ENCODE measurements at regions not wholly inside any gene's neighbourhood (a gene's known extent, or its start where the extent isn't known, plus 50 kb on each side); places are given as distances from the start of the nearest gene placed in this dataset.

DNA sequence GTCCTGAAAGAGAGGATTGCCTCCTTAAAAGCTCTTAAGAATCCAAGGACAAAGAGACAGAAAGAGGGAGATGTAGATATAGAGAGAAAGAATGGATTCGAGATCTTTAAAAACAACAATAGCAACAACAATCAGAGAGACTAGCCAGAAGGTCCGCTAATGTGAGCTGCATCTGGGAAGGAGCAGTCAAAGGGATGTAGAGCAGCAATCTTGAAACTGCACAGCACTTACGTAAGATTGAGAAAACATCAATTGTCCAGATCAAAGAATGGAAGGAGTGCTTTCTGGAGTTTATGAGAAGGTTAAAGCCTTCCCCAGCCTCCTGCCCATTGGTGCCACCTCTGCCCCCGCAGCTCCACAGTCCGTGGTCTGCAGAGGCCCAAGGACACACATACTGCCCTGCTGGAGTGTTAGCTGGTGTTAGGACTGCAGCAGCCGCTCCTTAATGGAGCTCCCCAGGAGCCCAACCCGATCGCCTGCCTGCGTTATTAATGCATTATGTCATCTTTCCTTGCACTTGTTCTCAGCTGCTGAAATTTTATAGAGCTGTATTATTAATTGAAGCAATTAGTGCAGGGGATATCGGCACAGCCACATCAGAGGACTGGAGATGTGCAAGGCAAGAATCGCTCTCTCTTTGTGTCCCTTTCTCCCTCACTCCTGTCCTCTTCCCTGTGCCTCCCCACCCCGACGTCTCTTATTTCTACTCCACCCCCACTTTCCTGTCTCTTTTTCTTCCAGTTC lies 73.0 kb upstream of the CALM2 start:
- TF ChIP-seq TEAD4 (IDR thresholded peaks at IDR 0.05) (peak; percentile 49), TAF1 (IDR thresholded peaks at IDR 0.05; ENCODE audit: low read depth) (no peak), TCF12 (IDR thresholded peaks at IDR 0.05; ENCODE audit: low read depth) (0 out of 2 replicates have a peak, but pooled peaks have one; percentile 49)

DNA sequence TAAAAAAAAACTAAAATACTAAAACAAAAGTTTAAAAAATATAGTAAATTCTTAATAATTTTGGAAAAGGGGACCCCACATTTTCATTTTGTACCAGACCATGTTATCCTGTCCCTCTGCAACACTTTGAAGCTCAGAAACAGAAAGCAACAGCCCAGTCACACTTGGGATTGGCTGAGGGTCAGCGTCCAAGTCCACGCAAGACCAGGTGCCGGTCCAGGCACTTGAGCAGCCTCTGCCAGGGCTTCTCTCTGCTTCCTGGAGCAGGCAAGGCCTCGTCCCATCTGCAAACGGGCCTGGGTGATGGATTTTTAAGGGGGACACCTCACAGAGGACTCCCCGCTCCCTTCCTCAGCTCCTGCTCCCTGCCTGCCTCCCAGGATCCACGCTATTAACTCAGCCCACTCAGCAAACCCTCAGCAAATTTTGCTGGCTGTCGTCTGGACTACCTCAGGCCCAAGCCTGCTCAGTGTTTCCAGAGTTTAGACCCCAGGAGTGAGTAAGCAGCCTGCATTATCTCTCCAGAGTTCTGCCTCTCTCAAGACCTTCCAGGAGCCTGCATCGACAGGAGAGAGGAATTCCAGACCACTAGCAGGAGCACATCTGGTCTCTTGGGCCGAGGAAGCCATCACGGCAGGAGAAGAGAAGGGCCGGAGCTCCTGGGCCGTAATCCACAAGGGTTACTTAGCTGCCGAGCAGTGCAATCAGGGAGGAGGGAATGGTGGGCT lies 67.4 kb upstream of the CALM2 start:
- TF ChIP-seq EP300 (IDR thresholded peaks at IDR 0.05; ENCODE audit: borderline replicate concordance) (no peak), TEAD4 (IDR thresholded peaks at IDR 0.05) (no peak)
- TF ChIP-seq, protein P1, sequence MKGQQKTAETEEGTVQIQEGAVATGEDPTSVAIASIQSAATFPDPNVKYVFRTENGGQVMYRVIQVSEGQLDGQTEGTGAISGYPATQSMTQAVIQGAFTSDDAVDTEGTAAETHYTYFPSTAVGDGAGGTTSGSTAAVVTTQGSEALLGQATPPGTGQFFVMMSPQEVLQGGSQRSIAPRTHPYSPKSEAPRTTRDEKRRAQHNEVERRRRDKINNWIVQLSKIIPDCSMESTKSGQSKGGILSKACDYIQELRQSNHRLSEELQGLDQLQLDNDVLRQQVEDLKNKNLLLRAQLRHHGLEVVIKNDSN (IDR thresholded peaks at IDR 0.05), result no peak

DNA sequence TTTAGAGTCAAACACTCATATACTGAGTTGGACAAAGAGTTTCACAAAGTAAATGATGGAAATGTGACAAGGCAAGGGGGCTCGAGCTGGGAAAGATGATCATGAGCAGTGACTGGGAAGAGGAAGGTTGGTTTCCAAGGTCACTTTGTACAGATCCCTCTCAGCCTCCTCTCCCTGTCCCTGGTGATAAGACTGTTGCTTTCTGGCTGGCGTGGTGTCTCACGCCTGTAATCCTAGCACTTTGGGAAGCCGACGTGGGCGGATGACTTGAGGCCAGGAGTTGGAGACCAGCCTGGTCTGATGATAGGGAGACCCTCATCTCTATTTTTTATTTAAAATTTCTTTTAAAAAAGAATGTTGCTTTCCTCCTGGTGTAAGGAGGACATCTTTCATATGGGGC lies 65.4 kb upstream of the CALM2 start:
- TF ChIP-seq FOXM1 (IDR thresholded peaks at IDR 0.05; ENCODE audit: borderline replicate concordance, low read depth), result no peak
- TF ChIP-seq, protein P2, sequence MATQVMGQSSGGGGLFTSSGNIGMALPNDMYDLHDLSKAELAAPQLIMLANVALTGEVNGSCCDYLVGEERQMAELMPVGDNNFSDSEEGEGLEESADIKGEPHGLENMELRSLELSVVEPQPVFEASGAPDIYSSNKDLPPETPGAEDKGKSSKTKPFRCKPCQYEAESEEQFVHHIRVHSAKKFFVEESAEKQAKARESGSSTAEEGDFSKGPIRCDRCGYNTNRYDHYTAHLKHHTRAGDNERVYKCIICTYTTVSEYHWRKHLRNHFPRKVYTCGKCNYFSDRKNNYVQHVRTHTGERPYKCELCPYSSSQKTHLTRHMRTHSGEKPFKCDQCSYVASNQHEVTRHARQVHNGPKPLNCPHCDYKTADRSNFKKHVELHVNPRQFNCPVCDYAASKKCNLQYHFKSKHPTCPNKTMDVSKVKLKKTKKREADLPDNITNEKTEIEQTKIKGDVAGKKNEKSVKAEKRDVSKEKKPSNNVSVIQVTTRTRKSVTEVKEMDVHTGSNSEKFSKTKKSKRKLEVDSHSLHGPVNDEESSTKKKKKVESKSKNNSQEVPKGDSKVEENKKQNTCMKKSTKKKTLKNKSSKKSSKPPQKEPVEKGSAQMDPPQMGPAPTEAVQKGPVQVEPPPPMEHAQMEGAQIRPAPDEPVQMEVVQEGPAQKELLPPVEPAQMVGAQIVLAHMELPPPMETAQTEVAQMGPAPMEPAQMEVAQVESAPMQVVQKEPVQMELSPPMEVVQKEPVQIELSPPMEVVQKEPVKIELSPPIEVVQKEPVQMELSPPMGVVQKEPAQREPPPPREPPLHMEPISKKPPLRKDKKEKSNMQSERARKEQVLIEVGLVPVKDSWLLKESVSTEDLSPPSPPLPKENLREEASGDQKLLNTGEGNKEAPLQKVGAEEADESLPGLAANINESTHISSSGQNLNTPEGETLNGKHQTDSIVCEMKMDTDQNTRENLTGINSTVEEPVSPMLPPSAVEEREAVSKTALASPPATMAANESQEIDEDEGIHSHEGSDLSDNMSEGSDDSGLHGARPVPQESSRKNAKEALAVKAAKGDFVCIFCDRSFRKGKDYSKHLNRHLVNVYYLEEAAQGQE (IDR thresholded peaks at IDR 0.05; ENCODE audit: low read depth), result no peak
- TF ChIP-seq RAD21 (IDR thresholded peaks at IDR 0.05; ENCODE audit: low read depth), result no peak
- no peak for TF ChIP-seq TEAD4 (IDR thresholded peaks at IDR 0.05)
- TF ChIP-seq TCF12 (IDR thresholded peaks at IDR 0.05; ENCODE audit: low read depth), result no peak
- TF ChIP-seq YY1 (IDR thresholded peaks at IDR 0.05; ENCODE audit: low read depth), result no peak
- TF ChIP-seq ZBTB7A (IDR thresholded peaks at IDR 0.05; ENCODE audit: low read depth), result no peak
- no peak for TF ChIP-seq NFIC (IDR thresholded peaks at IDR 0.05)
- no peak for TF ChIP-seq EP300 (IDR thresholded peaks at IDR 0.05; ENCODE audit: borderline replicate concordance)
- no peak for TF ChIP-seq TAF1 (IDR thresholded peaks at IDR 0.05; ENCODE audit: low read depth)
- TF ChIP-seq, protein P1 (IDR thresholded peaks at IDR 0.05), result no peak
- no peak for TF ChIP-seq CREB1 (IDR thresholded peaks at IDR 0.05; ENCODE audit: low read depth)
- TF ChIP-seq EGR1 (IDR thresholded peaks at IDR 0.05), result no peak
- TF ChIP-seq CEBPB (IDR thresholded peaks at IDR 0.05), result no peak
- TF ChIP-seq, protein P3, sequence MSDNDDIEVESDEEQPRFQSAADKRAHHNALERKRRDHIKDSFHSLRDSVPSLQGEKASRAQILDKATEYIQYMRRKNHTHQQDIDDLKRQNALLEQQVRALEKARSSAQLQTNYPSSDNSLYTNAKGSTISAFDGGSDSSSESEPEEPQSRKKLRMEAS (IDR thresholded peaks at IDR 0.05), result no peak

DNA sequence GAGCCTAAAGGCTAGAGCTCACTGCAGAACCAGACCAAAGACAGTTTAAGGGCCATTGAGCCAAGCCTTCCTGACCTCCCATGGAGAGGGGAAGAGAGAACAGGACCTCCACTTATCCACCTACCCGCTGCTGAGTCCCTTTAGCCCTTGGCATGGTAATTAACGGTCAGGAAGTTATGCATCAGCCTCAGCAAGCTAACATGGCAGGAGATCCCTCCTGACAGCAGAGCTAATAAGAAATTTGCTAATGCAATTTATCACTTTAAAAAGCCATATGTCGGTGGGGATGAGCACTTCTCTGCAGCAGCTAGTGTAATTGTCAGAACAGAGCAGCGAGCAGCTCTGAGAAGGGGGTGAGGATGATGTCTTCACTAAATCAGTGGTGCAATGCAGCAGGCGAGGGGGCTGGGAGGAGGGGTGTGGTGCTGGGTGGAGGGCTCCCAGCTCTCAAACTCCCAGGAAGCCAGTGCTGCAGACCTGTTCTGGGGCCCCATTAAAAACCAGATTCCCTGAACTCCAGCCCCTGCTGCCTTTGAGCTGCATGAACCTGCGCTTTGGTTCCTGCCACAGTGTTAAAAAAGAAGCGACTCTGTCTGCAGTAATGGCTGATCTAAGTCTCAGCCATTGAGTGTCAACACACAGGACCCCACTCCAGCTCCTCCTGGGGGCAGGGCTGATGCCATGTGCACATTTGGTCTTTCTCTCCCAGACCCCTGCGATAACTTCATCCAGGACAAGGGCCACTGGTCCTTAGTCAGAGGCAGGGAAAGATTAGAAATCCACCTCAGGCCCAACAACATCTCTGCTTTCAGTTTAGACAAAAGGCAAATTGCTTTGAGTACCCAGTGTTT lies 63.0 kb upstream of the CALM2 start:
- TF ChIP-seq EP300 (IDR thresholded peaks at IDR 0.05; ENCODE audit: borderline replicate concordance) (no peak), TEAD4 (IDR thresholded peaks at IDR 0.05) (no peak), RAD21 (IDR thresholded peaks at IDR 0.05; ENCODE audit: low read depth) (no peak), TCF12 (IDR thresholded peaks at IDR 0.05; ENCODE audit: low read depth) (no peak), TAF1 (IDR thresholded peaks at IDR 0.05; ENCODE audit: low read depth) (no peak), CEBPB (IDR thresholded peaks at IDR 0.05) (no peak), YY1 (IDR thresholded peaks at IDR 0.05; ENCODE audit: low read depth) (no peak), FOXM1 (IDR thresholded peaks at IDR 0.05; ENCODE audit: borderline replicate concordance, low read depth) (no peak), EGR1 (IDR thresholded peaks at IDR 0.05) (no peak), ZBTB7A (IDR thresholded peaks at IDR 0.05; ENCODE audit: low read depth) (no peak), NFIC (IDR thresholded peaks at IDR 0.05) (no peak), CREB1 (IDR thresholded peaks at IDR 0.05; ENCODE audit: low read depth) (no peak)
- TF ChIP-seq, protein P2 (IDR thresholded peaks at IDR 0.05; ENCODE audit: low read depth), result no peak
- TF ChIP-seq, protein P1 (IDR thresholded peaks at IDR 0.05), result no peak
- TF ChIP-seq, protein P3 (IDR thresholded peaks at IDR 0.05), result no peak

Data from Ishikawa (cell line).